CD14-positive monocyte (primary cell): ENCODE measurements at regions not wholly inside any gene's neighbourhood (a gene's known extent, or its start where the extent isn't known, plus 50 kb on each side); places are given as distances from the start of the nearest gene placed in this dataset.

Experiments used
- DNase-seq, 3 donors: peaks; one replicate each; pipeline ENCODE4 v3.0.0-alpha.2; 2011 to 2022
- H2AFZ ChIP-seq: 2 replicates; pipeline ENCODE4 v1.6.0; 2012; ENCODE audit warnings: mild to moderate bottlenecking, low read depth, low read length, inconsistent platforms; ENCODE audit not compliant: insufficient read depth, poor library complexity, severe bottlenecking
- H3K27ac ChIP-seq, 2 donors: 1 replicate in 1 of 2; 2 replicates in 1 of 2; pipeline ENCODE4 v1.5.1; 2012 to 2013; ENCODE audit warnings: low read length in 2 of 2, control low read depth in 1 of 2, inconsistent platforms in 1 of 2, low read depth in 1 of 2, mild to moderate bottlenecking in 1 of 2
- H3K27me3 ChIP-seq, 2 donors: one replicate each; pipeline versions ENCODE4 v1.6.0 to v1.6.1; 2011 to 2013; ENCODE audit warnings: low read length in 2 of 2; ENCODE audit not compliant: control insufficient read depth in 2 of 2, insufficient read depth in 2 of 2
- H3K36me3 ChIP-seq, 2 donors: replicated peaks in 1 of 2; 1 replicate in 1 of 2; 2 replicates in 1 of 2; pipeline versions ENCODE4 v1.5.1 to v1.6.1; 2012 to 2013; ENCODE audit warnings: low read length in 2 of 2, control low read depth in 1 of 2, inconsistent platforms in 1 of 2, mild to moderate bottlenecking in 1 of 2; ENCODE audit not compliant: insufficient read depth in 2 of 2, control insufficient read depth in 1 of 2
- H3K4me1 ChIP-seq, 2 donors: 1 replicate in 1 of 2; 2 replicates in 1 of 2; pipeline versions ENCODE4 v1.5.1 to v1.6.1; 2012 to 2013; ENCODE audit warnings: low read length in 2 of 2, control low read depth in 1 of 2, inconsistent platforms in 1 of 2, mild to moderate bottlenecking in 1 of 2, moderate library complexity in 1 of 2; ENCODE audit not compliant: insufficient read depth in 2 of 2, control insufficient read depth in 1 of 2
- H3K4me2 ChIP-seq: replicated peaks from 2 replicates; pipeline ENCODE3; 2012; ENCODE audit warnings: low read length, moderate library complexity, mild to moderate bottlenecking; ENCODE audit not compliant: poor library complexity, severe bottlenecking; ENCODE audit errors: extremely low read depth
- H3K4me3 ChIP-seq, 3 experiments: fragments of 200-600 bp in 1 of 3; sonication (generic) in 1 of 3; replicated peaks in 1 of 3; 1 replicate in 2 of 3; 2 replicates in 1 of 3; pipeline ENCODE4 v1.5.1; 2011 to 2013; ENCODE audit warnings: low read length in 3 of 3, mild to moderate bottlenecking in 3 of 3, control low read depth in 2 of 3, low read depth in 2 of 3, inconsistent platforms in 1 of 3, moderate library complexity in 1 of 3
- H3K79me2 ChIP-seq: 2 replicates; pipeline ENCODE4 v1.6.0; 2012; ENCODE audit warnings: mild to moderate bottlenecking, control low read depth, inconsistent platforms, low read length, moderate library complexity; ENCODE audit not compliant: insufficient read depth
- H3K9ac ChIP-seq: 2 replicates; pipeline ENCODE4 v1.6.0; 2017; ENCODE audit warnings: low read length, mild to moderate bottlenecking; ENCODE audit not compliant: insufficient read depth, poor library complexity, severe bottlenecking
- H3K9me3 ChIP-seq, 2 donors: replicated peaks in 1 of 2; 1 replicate in 1 of 2; 2 replicates in 1 of 2; pipeline versions ENCODE4 v1.5.1 to v1.6.1; 2012 to 2013; ENCODE audit warnings: low read length in 2 of 2, control low read depth in 1 of 2; ENCODE audit not compliant: control insufficient read depth in 1 of 2, insufficient read depth in 1 of 2
- H4K20me1 ChIP-seq: 2 replicates; pipeline ENCODE4 v1.6.0; 2012; ENCODE audit warnings: mild to moderate bottlenecking, low read length, control low read depth, moderate library complexity; ENCODE audit not compliant: insufficient read depth
- H3K27ac Mint-ChIP-seq, 7 donors: one replicate each; pipeline ENCODE4 v1.8.0; 2020; ENCODE audit warnings: mild to moderate bottlenecking in 7 of 7, mixed read lengths in 7 of 7, moderate library complexity in 6 of 7, inconsistent platforms in 2 of 7
- H3K27me3 Mint-ChIP-seq, 3 donors: one replicate each; pipeline ENCODE4 v1.8.0; 2021 to 2022; ENCODE audit warnings: low read depth in 3 of 3, mild to moderate bottlenecking in 3 of 3, mixed read lengths in 3 of 3, moderate library complexity in 3 of 3, inconsistent platforms in 1 of 3
- H3K36me3 Mint-ChIP-seq, 2 donors: one replicate each; pipeline ENCODE4 v1.8.0; 2020; ENCODE audit warnings: mixed read lengths in 2 of 2, inconsistent platforms in 1 of 2, mild to moderate bottlenecking in 1 of 2
- H3K4me1 Mint-ChIP-seq: one replicate; pipeline ENCODE4 v1.8.0; 2020; ENCODE audit warnings: mild to moderate bottlenecking, mixed read lengths
- H3K4me3 Mint-ChIP-seq, 2 donors: one replicate each; pipeline ENCODE4 v1.8.0; 2020; ENCODE audit warnings: mild to moderate bottlenecking in 2 of 2, mixed read lengths in 2 of 2, moderate library complexity in 1 of 2
- H3K9me3 Mint-ChIP-seq, 7 donors: one replicate each; pipeline ENCODE4 v1.8.0; 2020 to 2022; ENCODE audit warnings: mixed read lengths in 7 of 7, mild to moderate bottlenecking in 6 of 7, moderate library complexity in 6 of 7, inconsistent platforms in 2 of 7
- CTCF ChIP-seq: fragments of 200-600 bp; IDR thresholded peaks from one replicate; pipeline ENCODE4 v1.8.0; 2022; ENCODE audit warnings: antibody characterized with exemption, mild to moderate bottlenecking
- WGBS: methylation state at CpG from one replicate; pipeline ENCODE4 v1.1.5; 2013; ENCODE audit warnings: missing lambda C conversion rate; ENCODE audit not compliant: insufficient coverage; 5-methylcytosine and 5-hydroxymethylcytosine counted together
- intact Hi-C, 2 donors: fragments of 100-400 bp; cut with micrococcal nuclease; formaldehyde crosslinking; loops; one replicate each; pipeline versions ENCODE4 v1.15.0 to v1.15.1; 2023

- no peak for DNase-seq
Observed at GRCh38 chr3:146865175-146865755, 260.1 kb upstream of the PLSCR5 start.

GRCh38 chr3:146861262-146861661, 256.1 kb upstream of the PLSCR5 start:
- Histone ChIP-seq H3K27me3 (no peaks in the 10 kb centered on the region), H3K9ac (no peak overlapping the region), H2AFZ (no peak overlapping the region), H3K4me1 (no peaks in the 10 kb centered on the region), H4K20me1 (no peaks in the 10 kb centered on the region), H3K4me3 (no peak overlapping the region), H3K9me3 (peaks cover 0 to 2% of the 10 kb centered on the region in 2 donors), H3K36me3 (no peaks in the 10 kb centered on the region), H3K4me2 (no peak overlapping the region), H3K27ac (no peak overlapping the region), H3K79me2 (no peaks in the 10 kb centered on the region)
- DNase-seq: no peak
- Mint-ChIP-seq H3K4me1 (no peaks in the 10 kb centered on the region), H3K4me3 (no peak overlapping the region), H3K27ac (no peak overlapping the region), H3K36me3 (no peaks in the 10 kb centered on the region), H3K27me3 (peaks cover 0 to 1% (median 0%) of the 10 kb centered on the region in 3 donors), H3K9me3 (peaks cover 0 to 9% (median 0%) of the 10 kb centered on the region in 7 donors)
- 100% methylated on average over 2 of the region's 3 CpGs for WGBS
- intact Hi-C loops: no loop called here
- TF ChIP-seq CTCF: no peak

More at GRCh38 chr3:146865175-146865755, 260.1 kb upstream of the PLSCR5 start:
- Histone ChIP-seq H3K36me3 (no peaks in the 10 kb centered on the region), H3K27me3 (no peaks in the 10 kb centered on the region), H3K27ac (no peak overlapping the region), H3K4me3 (no peak overlapping the region), H3K9ac (no peak overlapping the region), H3K79me2 (no peaks in the 10 kb centered on the region), H3K9me3 (peaks cover 0 to under 1% of the 10 kb centered on the region in 2 donors), H2AFZ (no peak overlapping the region), H3K4me2 (no peak overlapping the region), H4K20me1 (no peaks in the 10 kb centered on the region), H3K4me1 (no peaks in the 10 kb centered on the region)
- TF ChIP-seq CTCF: no peak
- H3K9me3 Mint-ChIP-seq: peaks cover 0 to 5% (median 1%) of the 10 kb centered on the region in 7 donors
- no peaks in the 10 kb centered on the region for H3K4me1 Mint-ChIP-seq
- 68% methylated on average over 3 of the region's 7 CpGs for WGBS
- peaks cover 0 to 1% (median 0%) of the 10 kb centered on the region in 3 donors for H3K27me3 Mint-ChIP-seq
- no peak overlapping the region for H3K27ac Mint-ChIP-seq
- intact Hi-C loops: no loop called here
- no peaks in the 10 kb centered on the region for H3K36me3 Mint-ChIP-seq
- no peak overlapping the region for H3K4me3 Mint-ChIP-seq
